Left ventricle myocardium inferior (tissue), 1 donor: ENCODE measurements at regions not wholly inside any gene's neighbourhood (a gene's known extent, or its start where the extent isn't known, plus 50 kb on each side); places are given as distances from the start of the nearest gene placed in this dataset.

Experiments used
- DNase-seq: peaks from one replicate; pipeline ENCODE4 v3.0.0-alpha.2; 2020
- H3K27ac ChIP-seq: fragments of 200-600 bp; replicated peaks from 2 replicates; pipeline ENCODE4 v1.8.0; 2021
- H3K27me3 ChIP-seq: fragments of 200-600 bp; 2 replicates; pipeline ENCODE4 v1.8.0; 2021; ENCODE audit warnings: low read depth
- H3K36me3 ChIP-seq: fragments of 200-600 bp; 2 replicates; pipeline ENCODE4 v1.8.0; 2021
- H3K4me1 ChIP-seq: fragments of 200-600 bp; 2 replicates; pipeline ENCODE4 v1.8.0; 2021
- H3K4me3 ChIP-seq: fragments of 200-600 bp; 2 replicates; pipeline ENCODE4 v1.8.0; 2021; ENCODE audit warnings: mild to moderate bottlenecking, moderate library complexity
- H3K9me3 ChIP-seq: fragments of 200-600 bp; replicated peaks from 2 replicates; pipeline ENCODE4 v1.8.0; 2021
- CTCF ChIP-seq: fragments of 200-600 bp; IDR thresholded peaks from 2 replicates; pipeline ENCODE4 v1.8.0; 2021; ENCODE audit warnings: antibody characterized with exemption, mild to moderate bottlenecking, borderline replicate concordance
- intact Hi-C: fragments of 100-400 bp; cut with micrococcal nuclease; formaldehyde crosslinking; loops from one replicate; pipeline ENCODE4 v1.11.0; 2022
- donor health status: DM: no; HTN: yes; CAD: no; lungs with severe emphysema.

GRCh38 chr4:10200869-10201268 lies 84.3 kb upstream of the WDR1 start:
- intact Hi-C loops, result no loop called here
- Histone ChIP-seq H3K9me3 (no peaks in the 10 kb centered on the region), H3K27ac (no peak overlapping the region), H3K4me1 (no peaks in the 10 kb centered on the region), H3K27me3 (no peaks in the 10 kb centered on the region), H3K36me3 (no peaks in the 10 kb centered on the region), H3K4me3 (no peak overlapping the region)
- TF ChIP-seq CTCF, result no peak
- no peak for DNase-seq

GRCh38 chr4:10198365-10198764 lies 81.8 kb upstream of the WDR1 start:
- H3K27ac ChIP-seq, result no peak overlapping the region
- H3K36me3 ChIP-seq, result no peaks in the 10 kb centered on the region
- DNase-seq, result no peak
- TF ChIP-seq CTCF, result no peak
- H3K27me3 ChIP-seq, result no peaks in the 10 kb centered on the region
- intact Hi-C loops, result no loop called here
- no peak overlapping the region for H3K4me3 ChIP-seq
- no peaks in the 10 kb centered on the region for H3K4me1 ChIP-seq
- H3K9me3 ChIP-seq, result no peaks in the 10 kb centered on the region

GRCh38 chr4:10197952-10198351 lies 81.4 kb upstream of the WDR1 start:
- intact Hi-C loops, result no loop called here
- Histone ChIP-seq H3K4me1 (no peaks in the 10 kb centered on the region), H3K9me3 (no peaks in the 10 kb centered on the region), H3K27me3 (no peaks in the 10 kb centered on the region), H3K36me3 (no peaks in the 10 kb centered on the region), H3K27ac (no peak overlapping the region), H3K4me3 (no peak overlapping the region)
- DNase-seq, result no peak
- no peak for TF ChIP-seq CTCF

GRCh38 chr4:10196191-10196590 lies 79.6 kb upstream of the WDR1 start:
- Histone ChIP-seq H3K36me3 (no peaks in the 10 kb centered on the region), H3K4me1 (no peaks in the 10 kb centered on the region), H3K9me3 (no peaks in the 10 kb centered on the region), H3K27me3 (no peaks in the 10 kb centered on the region), H3K27ac (no peak overlapping the region), H3K4me3 (no peak overlapping the region)
- no peak for DNase-seq
- no peak for TF ChIP-seq CTCF
- intact Hi-C loops, result no loop called here

GRCh38 chr4:10192331-10192730 lies 75.7 kb upstream of the WDR1 start:
- Histone ChIP-seq H3K4me3 (no peak overlapping the region), H3K4me1 (no peaks in the 10 kb centered on the region)
- no peak for TF ChIP-seq CTCF

GRCh38 chr4:10188400-10189004 lies 71.9 kb upstream of the WDR1 start:
- no peak for TF ChIP-seq CTCF
- intact Hi-C loops, result no loop called here
- no peaks in the 10 kb centered on the region for H3K36me3 ChIP-seq

More at GRCh38 chr4:10192331-10192730, 75.7 kb upstream of the WDR1 start:
- H3K27me3 ChIP-seq, result no peaks in the 10 kb centered on the region
- H3K27ac ChIP-seq, result no peak overlapping the region
- intact Hi-C loops, result no loop called here
- no peak for DNase-seq
- H3K36me3 ChIP-seq, result no peaks in the 10 kb centered on the region
- H3K9me3 ChIP-seq, result no peaks in the 10 kb centered on the region

More at GRCh38 chr4:10188400-10189004, 71.9 kb upstream of the WDR1 start:
- Histone ChIP-seq H3K4me3 (no peak overlapping the region), H3K27me3 (no peaks in the 10 kb centered on the region), H3K27ac (no peak overlapping the region), H3K4me1 (peaks cover 14% of the 10 kb centered on the region), H3K9me3 (no peaks in the 10 kb centered on the region)
- no peak for DNase-seq
